Liver (tissue), 8 donors: ENCODE measurements at regions not wholly inside any gene's neighbourhood (a gene's known extent, or its start where the extent isn't known, plus 50 kb on each side); places are given as distances from the start of the nearest gene placed in this dataset.

Experiments
- DNase-seq: peaks from one replicate; pipeline ENCODE4 v3.0.0-alpha.2; 2017; ENCODE audit warnings: low spot score
- H3K27ac ChIP-seq, 2 donors: one replicate each; pipeline ENCODE4 v1.7.0; 2013; ENCODE audit warnings: inconsistent platforms in 2 of 2, low read length in 2 of 2, control low read depth in 1 of 2, low read depth in 1 of 2, mild to moderate bottlenecking in 1 of 2
- H3K27me3 ChIP-seq, 4 donors: one replicate each; pipeline versions ENCODE4 v1.6.1 to v1.7.0; 2013; ENCODE audit warnings: low read length in 3 of 4, inconsistent platforms in 1 of 4, mild to moderate bottlenecking in 1 of 4, moderate library complexity in 1 of 4; ENCODE audit not compliant: control insufficient read depth in 4 of 4, insufficient read depth in 4 of 4
- H3K36me3 ChIP-seq, 4 donors: one replicate each; pipeline versions ENCODE4 v1.6.1 to v1.7.0; 2013; ENCODE audit warnings: low read length in 3 of 4, mild to moderate bottlenecking in 3 of 4, low read depth in 1 of 4, moderate library complexity in 1 of 4; ENCODE audit not compliant: control insufficient read depth in 4 of 4, insufficient read depth in 3 of 4
- H3K4me1 ChIP-seq, 4 donors: one replicate each; pipeline versions ENCODE4 v1.6.1 to v1.7.0; 2013; ENCODE audit warnings: low read length in 3 of 4, mild to moderate bottlenecking in 3 of 4, moderate library complexity in 1 of 4; ENCODE audit not compliant: control insufficient read depth in 4 of 4, insufficient read depth in 4 of 4
- H3K4me3 ChIP-seq, 3 donors: one replicate each; pipeline versions ENCODE4 v1.6.1 to v1.7.0; 2013; ENCODE audit warnings: low read length in 3 of 3, control low read depth in 1 of 3, low read depth in 1 of 3, mild to moderate bottlenecking in 1 of 3
- H3K9ac ChIP-seq, 2 donors: one replicate each; pipeline ENCODE4 v1.7.0; 2013; ENCODE audit warnings: low read length in 2 of 2, mild to moderate bottlenecking in 2 of 2, moderate library complexity in 2 of 2, control low read depth in 1 of 2, low read depth in 1 of 2
- H3K9me3 ChIP-seq, 4 donors: one replicate each; pipeline versions ENCODE4 v1.6.1 to v1.7.0; 2013; ENCODE audit warnings: low read length in 3 of 4; ENCODE audit not compliant: control insufficient read depth in 4 of 4
- EGR1 ChIP-seq, 2 donors: IDR thresholded peaks; 2 replicates each; pipeline ENCODE4 v1.6.1; 2016 to 2018; ENCODE audit warnings: antibody characterized with exemption in 2 of 2, low read depth in 2 of 2
- FOXA1 ChIP-seq: IDR thresholded peaks from 2 replicates; pipeline ENCODE4 v1.6.1; 2016; ENCODE audit warnings: antibody characterized with exemption
- FOXA2 ChIP-seq: IDR thresholded peaks from 2 replicates; pipeline ENCODE4 v1.6.1; 2016; ENCODE audit warnings: antibody characterized with exemption
- HNF4G ChIP-seq: IDR thresholded peaks from 2 replicates; pipeline ENCODE4 v1.6.1; 2016; ENCODE audit warnings: antibody characterized with exemption
- NR2F2 ChIP-seq: IDR thresholded peaks from 2 replicates; pipeline ENCODE4 v1.6.1; 2016; ENCODE audit warnings: antibody characterized with exemption
- RAD21 ChIP-seq, 2 donors: IDR thresholded peaks; 2 replicates each; pipeline ENCODE4 v1.6.1; 2016; ENCODE audit warnings: antibody characterized with exemption in 2 of 2, mild to moderate bottlenecking in 2 of 2
- RXRA ChIP-seq, 2 donors: IDR thresholded peaks; 2 replicates each; pipeline ENCODE4 v1.6.1; 2017 to 2018; ENCODE audit warnings: antibody characterized with exemption in 2 of 2, mild to moderate bottlenecking in 1 of 2
- WGBS: extraction: QIAGEN DNeasy Blood & Tissue Kit; methylation state at CpG from one replicate; pipeline ENCODE4 v1.1.7; 2013; 5-methylcytosine and 5-hydroxymethylcytosine counted together
- TF ChIP-seq, protein P1 (sequence below): fragments of 150-350 bp; IDR thresholded peaks from 2 replicates; pipeline ENCODE4 v1.5.1; 2017; ENCODE audit warnings: improper control_type of control experiment, low read depth, low read length; ENCODE audit not compliant: missing input control
- TF ChIP-seq, protein P2 (sequence below): IDR thresholded peaks from 2 replicates; pipeline ENCODE4 v1.6.1; 2016; ENCODE audit warnings: antibody characterized with exemption
- TF ChIP-seq, protein P3 (sequence below): IDR thresholded peaks from 2 replicates; pipeline ENCODE4 v1.6.1; 2016; ENCODE audit warnings: antibody characterized with exemption
- TF ChIP-seq, protein P4 (sequence below): IDR thresholded peaks from 2 replicates; pipeline ENCODE4 v1.6.1; 2016; ENCODE audit warnings: antibody characterized with exemption, mild to moderate bottlenecking
- TF ChIP-seq, protein P5 (sequence below): IDR thresholded peaks from 2 replicates; pipeline ENCODE4 v1.6.1; 2016; ENCODE audit warnings: antibody characterized with exemption
- donor health status: healthy.
- donor health status: healthy.
- donor health status: healthy.
- donor health status: healthy.
- donor health status: healthy.

DNA sequence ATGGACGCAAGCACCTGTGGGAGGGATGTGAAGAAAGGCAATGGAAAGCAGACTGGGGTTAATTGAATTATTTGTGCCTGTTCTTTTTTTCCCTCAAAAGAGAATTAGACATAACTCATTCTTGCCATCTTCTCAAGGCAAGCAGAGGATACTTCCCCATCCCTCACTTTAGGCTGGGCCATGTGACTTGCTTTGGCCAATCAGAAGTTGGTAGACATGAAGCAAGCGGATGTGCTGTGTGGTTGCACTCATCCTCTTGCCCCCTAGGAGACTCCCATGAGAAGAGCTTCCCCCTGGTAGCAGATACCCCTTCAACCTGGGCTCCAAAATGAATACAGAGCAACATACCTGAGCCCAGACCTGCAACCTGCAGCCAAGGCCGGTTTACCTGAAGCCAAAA, 124.4 kb upstream of the ZC3H12C start:
- no peak for DNase-seq
- WGBS = 96% methylated on average over 3 of the region's 3 CpGs

DNA sequence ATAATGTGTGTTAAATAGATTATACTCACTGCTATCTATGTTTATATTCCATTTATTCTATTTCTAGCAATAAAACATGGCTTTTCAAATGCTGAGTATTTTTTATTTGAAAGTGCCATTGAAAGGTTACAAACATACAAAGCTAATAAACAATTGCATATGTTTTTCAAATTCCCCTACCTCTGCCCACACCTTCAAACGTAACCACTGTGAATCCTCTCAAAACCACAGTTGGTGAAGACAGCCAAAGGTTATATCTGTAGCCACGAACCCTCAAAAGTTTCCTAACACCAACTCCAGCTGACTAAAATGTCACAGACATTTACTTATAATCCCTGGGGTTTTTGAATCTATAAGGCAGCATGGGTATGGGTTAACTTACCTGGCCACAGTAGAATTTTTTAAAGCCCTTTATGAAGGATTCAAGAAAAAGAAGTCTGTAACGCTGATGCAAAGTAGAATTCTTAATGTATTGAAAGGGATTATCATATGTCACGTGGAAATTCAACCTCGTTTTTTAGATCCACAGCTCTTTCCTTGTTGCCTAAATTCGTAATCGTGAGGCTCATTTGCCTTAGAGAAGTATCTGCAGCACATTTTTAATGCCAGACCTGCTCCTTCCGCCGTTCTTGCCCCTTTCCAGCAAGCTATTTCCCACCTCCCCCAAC, 122.5 kb upstream of the ZC3H12C start:
- no peak overlapping the region for H3K4me3 ChIP-seq
- no peak overlapping the region for H3K27ac ChIP-seq
- no peaks in the 10 kb centered on the region for H3K9me3 ChIP-seq
- H3K27me3 ChIP-seq = no peaks in the 10 kb centered on the region
- 74% methylated on average over 9 of the region's 9 CpGs for WGBS
- peaks cover 0 to 3% (median 0%) of the 10 kb centered on the region in 4 donors for H3K4me1 ChIP-seq
- H3K9ac ChIP-seq = no peak overlapping the region
- H3K36me3 ChIP-seq = no peaks in the 10 kb centered on the region
- no peak for DNase-seq
- TF ChIP-seq NR2F2 = no peak
- TF ChIP-seq, protein P1, sequence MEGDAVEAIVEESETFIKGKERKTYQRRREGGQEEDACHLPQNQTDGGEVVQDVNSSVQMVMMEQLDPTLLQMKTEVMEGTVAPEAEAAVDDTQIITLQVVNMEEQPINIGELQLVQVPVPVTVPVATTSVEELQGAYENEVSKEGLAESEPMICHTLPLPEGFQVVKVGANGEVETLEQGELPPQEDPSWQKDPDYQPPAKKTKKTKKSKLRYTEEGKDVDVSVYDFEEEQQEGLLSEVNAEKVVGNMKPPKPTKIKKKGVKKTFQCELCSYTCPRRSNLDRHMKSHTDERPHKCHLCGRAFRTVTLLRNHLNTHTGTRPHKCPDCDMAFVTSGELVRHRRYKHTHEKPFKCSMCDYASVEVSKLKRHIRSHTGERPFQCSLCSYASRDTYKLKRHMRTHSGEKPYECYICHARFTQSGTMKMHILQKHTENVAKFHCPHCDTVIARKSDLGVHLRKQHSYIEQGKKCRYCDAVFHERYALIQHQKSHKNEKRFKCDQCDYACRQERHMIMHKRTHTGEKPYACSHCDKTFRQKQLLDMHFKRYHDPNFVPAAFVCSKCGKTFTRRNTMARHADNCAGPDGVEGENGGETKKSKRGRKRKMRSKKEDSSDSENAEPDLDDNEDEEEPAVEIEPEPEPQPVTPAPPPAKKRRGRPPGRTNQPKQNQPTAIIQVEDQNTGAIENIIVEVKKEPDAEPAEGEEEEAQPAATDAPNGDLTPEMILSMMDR = no peak
- TF ChIP-seq HNF4G = no peak
- no peak for TF ChIP-seq FOXA1
- no peak for TF ChIP-seq FOXA2
- TF ChIP-seq, protein P2, sequence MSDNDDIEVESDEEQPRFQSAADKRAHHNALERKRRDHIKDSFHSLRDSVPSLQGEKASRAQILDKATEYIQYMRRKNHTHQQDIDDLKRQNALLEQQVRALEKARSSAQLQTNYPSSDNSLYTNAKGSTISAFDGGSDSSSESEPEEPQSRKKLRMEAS = no peak
- no peak for TF ChIP-seq RAD21 (IDR thresholded peaks at IDR 0.05)
- TF ChIP-seq EGR1 (IDR thresholded peaks at IDR 0.05; ENCODE audit: low read depth in 2 of 2) = no peak
- TF ChIP-seq, protein P3, sequence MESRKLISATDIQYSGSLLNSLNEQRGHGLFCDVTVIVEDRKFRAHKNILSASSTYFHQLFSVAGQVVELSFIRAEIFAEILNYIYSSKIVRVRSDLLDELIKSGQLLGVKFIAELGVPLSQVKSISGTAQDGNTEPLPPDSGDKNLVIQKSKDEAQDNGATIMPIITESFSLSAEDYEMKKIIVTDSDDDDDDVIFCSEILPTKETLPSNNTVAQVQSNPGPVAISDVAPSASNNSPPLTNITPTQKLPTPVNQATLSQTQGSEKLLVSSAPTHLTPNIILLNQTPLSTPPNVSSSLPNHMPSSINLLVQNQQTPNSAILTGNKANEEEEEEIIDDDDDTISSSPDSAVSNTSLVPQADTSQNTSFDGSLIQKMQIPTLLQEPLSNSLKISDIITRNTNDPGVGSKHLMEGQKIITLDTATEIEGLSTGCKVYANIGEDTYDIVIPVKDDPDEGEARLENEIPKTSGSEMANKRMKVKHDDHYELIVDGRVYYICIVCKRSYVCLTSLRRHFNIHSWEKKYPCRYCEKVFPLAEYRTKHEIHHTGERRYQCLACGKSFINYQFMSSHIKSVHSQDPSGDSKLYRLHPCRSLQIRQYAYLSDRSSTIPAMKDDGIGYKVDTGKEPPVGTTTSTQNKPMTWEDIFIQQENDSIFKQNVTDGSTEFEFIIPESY = no peak

More for the DNA sequence above, 124.4 kb upstream of the ZC3H12C start:
- Histone ChIP-seq H3K27ac (no peak overlapping the region), H3K4me1 (peaks cover 0 to 3% (median 0%) of the 10 kb centered on the region in 4 donors), H3K36me3 (no peaks in the 10 kb centered on the region), H3K27me3 (no peaks in the 10 kb centered on the region), H3K4me3 (no peak overlapping the region), H3K9ac (no peak overlapping the region), H3K9me3 (no peaks in the 10 kb centered on the region)
- TF ChIP-seq, protein P4, sequence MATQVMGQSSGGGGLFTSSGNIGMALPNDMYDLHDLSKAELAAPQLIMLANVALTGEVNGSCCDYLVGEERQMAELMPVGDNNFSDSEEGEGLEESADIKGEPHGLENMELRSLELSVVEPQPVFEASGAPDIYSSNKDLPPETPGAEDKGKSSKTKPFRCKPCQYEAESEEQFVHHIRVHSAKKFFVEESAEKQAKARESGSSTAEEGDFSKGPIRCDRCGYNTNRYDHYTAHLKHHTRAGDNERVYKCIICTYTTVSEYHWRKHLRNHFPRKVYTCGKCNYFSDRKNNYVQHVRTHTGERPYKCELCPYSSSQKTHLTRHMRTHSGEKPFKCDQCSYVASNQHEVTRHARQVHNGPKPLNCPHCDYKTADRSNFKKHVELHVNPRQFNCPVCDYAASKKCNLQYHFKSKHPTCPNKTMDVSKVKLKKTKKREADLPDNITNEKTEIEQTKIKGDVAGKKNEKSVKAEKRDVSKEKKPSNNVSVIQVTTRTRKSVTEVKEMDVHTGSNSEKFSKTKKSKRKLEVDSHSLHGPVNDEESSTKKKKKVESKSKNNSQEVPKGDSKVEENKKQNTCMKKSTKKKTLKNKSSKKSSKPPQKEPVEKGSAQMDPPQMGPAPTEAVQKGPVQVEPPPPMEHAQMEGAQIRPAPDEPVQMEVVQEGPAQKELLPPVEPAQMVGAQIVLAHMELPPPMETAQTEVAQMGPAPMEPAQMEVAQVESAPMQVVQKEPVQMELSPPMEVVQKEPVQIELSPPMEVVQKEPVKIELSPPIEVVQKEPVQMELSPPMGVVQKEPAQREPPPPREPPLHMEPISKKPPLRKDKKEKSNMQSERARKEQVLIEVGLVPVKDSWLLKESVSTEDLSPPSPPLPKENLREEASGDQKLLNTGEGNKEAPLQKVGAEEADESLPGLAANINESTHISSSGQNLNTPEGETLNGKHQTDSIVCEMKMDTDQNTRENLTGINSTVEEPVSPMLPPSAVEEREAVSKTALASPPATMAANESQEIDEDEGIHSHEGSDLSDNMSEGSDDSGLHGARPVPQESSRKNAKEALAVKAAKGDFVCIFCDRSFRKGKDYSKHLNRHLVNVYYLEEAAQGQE = no peak
- no peak for TF ChIP-seq NR2F2
- TF ChIP-seq FOXA1 = no peak
- no peak for TF ChIP-seq FOXA2
- TF ChIP-seq, protein P3 = no peak
- TF ChIP-seq, protein P5, sequence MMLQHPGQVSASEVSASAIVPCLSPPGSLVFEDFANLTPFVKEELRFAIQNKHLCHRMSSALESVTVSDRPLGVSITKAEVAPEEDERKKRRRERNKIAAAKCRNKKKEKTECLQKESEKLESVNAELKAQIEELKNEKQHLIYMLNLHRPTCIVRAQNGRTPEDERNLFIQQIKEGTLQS = no peak
- no peak for TF ChIP-seq EGR1 (IDR thresholded peaks at IDR 0.05; ENCODE audit: low read depth in 2 of 2)
- no peak for TF ChIP-seq HNF4G
- TF ChIP-seq, protein P2 = no peak
- no peak for TF ChIP-seq RXRA (IDR thresholded peaks at IDR 0.05)
